Neural progenitor cell (in vitro differentiated cells): ENCODE measurements at regions not wholly inside any gene's neighbourhood (a gene's known extent, or its start where the extent isn't known, plus 50 kb on each side); places are given as distances from the start of the nearest gene placed in this dataset.

Experiments used
- EZH2 ChIP-seq: fragments of 200-600 bp; sonication (generic); IDR thresholded peaks from 2 replicates; pipeline ENCODE4 v1.6.1; 2017; ENCODE audit warnings: antibody characterized with exemption, mild to moderate bottlenecking, moderate library complexity
- EZH2phosphoT487 ChIP-seq: fragments of 200-600 bp; sonication (generic); IDR thresholded peaks from 2 replicates; pipeline ENCODE4 v1.6.1; 2017; ENCODE audit warnings: antibody characterized with exemption
- TF ChIP-seq, protein P1 (sequence below): fragments of 200-600 bp; sonication (generic); IDR thresholded peaks from 2 replicates; pipeline ENCODE4 v1.5.1; 2017; ENCODE audit warnings: antibody characterized with exemption, mild to moderate bottlenecking

DNA sequence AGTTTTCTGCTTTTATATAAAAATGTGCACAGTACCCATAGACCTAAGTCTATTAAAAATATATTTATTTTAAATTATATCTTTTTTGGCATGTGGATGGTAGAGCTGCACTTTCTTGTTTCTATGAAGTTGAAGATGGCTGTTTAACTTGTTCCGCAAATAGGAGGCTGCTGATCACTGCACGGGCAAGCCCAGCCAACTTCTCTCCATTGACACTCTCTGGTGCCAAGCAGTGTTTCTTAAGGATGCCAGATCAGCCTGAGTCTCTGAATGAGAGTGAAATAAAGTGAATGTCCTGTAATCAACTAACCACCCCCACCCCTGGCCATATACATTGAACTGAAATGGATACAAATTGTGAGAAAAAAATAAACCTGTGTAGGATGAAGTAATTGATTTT is 202.9 kb upstream of the KLHL1 start:
- TF ChIP-seq, protein P1, sequence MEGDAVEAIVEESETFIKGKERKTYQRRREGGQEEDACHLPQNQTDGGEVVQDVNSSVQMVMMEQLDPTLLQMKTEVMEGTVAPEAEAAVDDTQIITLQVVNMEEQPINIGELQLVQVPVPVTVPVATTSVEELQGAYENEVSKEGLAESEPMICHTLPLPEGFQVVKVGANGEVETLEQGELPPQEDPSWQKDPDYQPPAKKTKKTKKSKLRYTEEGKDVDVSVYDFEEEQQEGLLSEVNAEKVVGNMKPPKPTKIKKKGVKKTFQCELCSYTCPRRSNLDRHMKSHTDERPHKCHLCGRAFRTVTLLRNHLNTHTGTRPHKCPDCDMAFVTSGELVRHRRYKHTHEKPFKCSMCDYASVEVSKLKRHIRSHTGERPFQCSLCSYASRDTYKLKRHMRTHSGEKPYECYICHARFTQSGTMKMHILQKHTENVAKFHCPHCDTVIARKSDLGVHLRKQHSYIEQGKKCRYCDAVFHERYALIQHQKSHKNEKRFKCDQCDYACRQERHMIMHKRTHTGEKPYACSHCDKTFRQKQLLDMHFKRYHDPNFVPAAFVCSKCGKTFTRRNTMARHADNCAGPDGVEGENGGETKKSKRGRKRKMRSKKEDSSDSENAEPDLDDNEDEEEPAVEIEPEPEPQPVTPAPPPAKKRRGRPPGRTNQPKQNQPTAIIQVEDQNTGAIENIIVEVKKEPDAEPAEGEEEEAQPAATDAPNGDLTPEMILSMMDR = no peak
- TF ChIP-seq EZH2 (no peak), EZH2phosphoT487 (no peak)
